ENCODE measurements at regions not wholly inside any gene's neighbourhood (a gene's known extent, or its start where the extent isn't known, plus 50 kb on each side); places are given as distances from the start of the nearest gene placed in this dataset.

GRCh38 chr6:140388192-140388802 lies 1013.8 kb upstream of the CITED2 start:
- Histone ChIP-seq H3K27me3 (replicated peaks in 1 of 2; ENCODE audit: control insufficient read depth in 2 of 2, extremely low read depth in 1 of 2, insufficient read depth in 2 of 2, low read length in 1 of 2) (no peaks in the 10 kb centered on the region), H3K9me3 (no peaks in the 10 kb centered on the region), H3K36me3 (ENCODE audit: control insufficient read depth in 2 of 2, extremely low read depth in 1 of 2, insufficient read depth in 1 of 2, low read length in 1 of 2) (no peaks in the 10 kb centered on the region), H3K4me1 (ENCODE audit: control insufficient read depth in 1 of 2, extremely low read depth in 1 of 2, insufficient read depth in 2 of 2, low read length in 2 of 2) (no peaks in the 10 kb centered on the region), H3K4me3 (ENCODE audit: control insufficient read depth in 1 of 2, extremely low read depth in 1 of 2, low read length in 1 of 2) (no peak overlapping the region), H3K27ac (ENCODE audit: low read length) (no peak overlapping the region)
- DNase-seq (no peak), ATAC-seq (replicated peaks in 1 of 4) (no peak)
- no peaks in the 10 kb centered on the region for H3K4me1 Mint-ChIP-seq
- no CpG with 5 or more reads among the region's 2 CpGs for WGBS (ENCODE audit: insufficient coverage)
- no peak overlapping the region for H3K27ac Mint-ChIP-seq
- H3K27me3 Mint-ChIP-seq = peaks cover 0 to 14% of the 10 kb centered on the region in 2 donors
- POLR2A ChIA-PET = no interaction called here
- H3K36me3 Mint-ChIP-seq = no peaks in the 10 kb centered on the region
- H3K9me3 Mint-ChIP-seq = peaks cover 0 to 14% (median 10%) of the 10 kb centered on the region in 3 donors
- CTCF ChIA-PET = no interaction called here
- H3K4me3 Mint-ChIP-seq = no peak overlapping the region

GRCh38 chr6:140385679-140386078 lies 1011.2 kb upstream of the CITED2 start:
- ChIA-PET POLR2A (no interaction called here), CTCF (no interaction called here)
- ATAC-seq (replicated peaks in 1 of 4) (no peak), DNase-seq (no peak)
- H3K9me3 Mint-ChIP-seq = peaks cover 0 to 14% (median 10%) of the 10 kb centered on the region in 3 donors
- H3K36me3 Mint-ChIP-seq = no peaks in the 10 kb centered on the region
- no peak overlapping the region for H3K4me3 Mint-ChIP-seq
- no peaks in the 10 kb centered on the region for H3K9me3 ChIP-seq
- H3K4me3 ChIP-seq (ENCODE audit: control insufficient read depth in 1 of 2, extremely low read depth in 1 of 2, low read length in 1 of 2) = no peak overlapping the region
- no peak overlapping the region for H3K27ac ChIP-seq (ENCODE audit: low read length)
- H3K4me1 Mint-ChIP-seq = no peaks in the 10 kb centered on the region
- no peaks in the 10 kb centered on the region for H3K27me3 ChIP-seq (replicated peaks in 1 of 2; ENCODE audit: control insufficient read depth in 2 of 2, extremely low read depth in 1 of 2, insufficient read depth in 2 of 2, low read length in 1 of 2)
- no peak overlapping the region for H3K27ac Mint-ChIP-seq
- H3K36me3 ChIP-seq (ENCODE audit: control insufficient read depth in 2 of 2, extremely low read depth in 1 of 2, insufficient read depth in 1 of 2, low read length in 1 of 2) = no peaks in the 10 kb centered on the region
- WGBS (ENCODE audit: insufficient coverage) = 68% methylated on average over 3 of the region's 3 CpGs
- H3K4me1 ChIP-seq (ENCODE audit: control insufficient read depth in 1 of 2, extremely low read depth in 1 of 2, insufficient read depth in 2 of 2, low read length in 2 of 2) = no peaks in the 10 kb centered on the region
- H3K27me3 Mint-ChIP-seq = peaks cover 0 to 11% of the 10 kb centered on the region in 2 donors

- ATAC-seq (replicated peaks in 1 of 4) = no peak
- no peak overlapping the region for H3K4me3 Mint-ChIP-seq
- ChIA-PET POLR2A (no interaction called here), CTCF (no interaction called here)
- Histone ChIP-seq H3K4me1 (ENCODE audit: control insufficient read depth in 1 of 2, extremely low read depth in 1 of 2, insufficient read depth in 2 of 2, low read length in 2 of 2) (no peaks in the 10 kb centered on the region), H3K36me3 (ENCODE audit: control insufficient read depth in 2 of 2, extremely low read depth in 1 of 2, insufficient read depth in 1 of 2, low read length in 1 of 2) (no peaks in the 10 kb centered on the region), H3K9me3 (no peaks in the 10 kb centered on the region), H3K27me3 (replicated peaks in 1 of 2; ENCODE audit: control insufficient read depth in 2 of 2, extremely low read depth in 1 of 2, insufficient read depth in 2 of 2, low read length in 1 of 2) (no peaks in the 10 kb centered on the region), H3K4me3 (ENCODE audit: control insufficient read depth in 1 of 2, extremely low read depth in 1 of 2, low read length in 1 of 2) (no peak overlapping the region), H3K27ac (ENCODE audit: low read length) (no peak overlapping the region)
- H3K9me3 Mint-ChIP-seq = peaks cover 0 to 14% (median 10%) of the 10 kb centered on the region in 3 donors
- no peaks in the 10 kb centered on the region for H3K36me3 Mint-ChIP-seq
- no peak overlapping the region for H3K27ac Mint-ChIP-seq
- peaks cover 0 to 8% of the 10 kb centered on the region in 2 donors for H3K27me3 Mint-ChIP-seq
- DNase-seq = no peak
- H3K4me1 Mint-ChIP-seq = no peaks in the 10 kb centered on the region
- WGBS (ENCODE audit: insufficient coverage) = 43% methylated on average over 1 of the region's 2 CpGs
These were observed 1007.9 kb upstream of the CITED2 start for GRCh38 chr6:140382355-140382754.

- no peak overlapping the region for H3K27ac Mint-ChIP-seq
- no peaks in the 10 kb centered on the region for H3K36me3 ChIP-seq (ENCODE audit: control insufficient read depth in 2 of 2, extremely low read depth in 1 of 2, insufficient read depth in 1 of 2, low read length in 1 of 2)
- no peaks in the 10 kb centered on the region for H3K4me1 Mint-ChIP-seq
- H3K9me3 Mint-ChIP-seq = peaks cover 0 to 8% (median 4%) of the 10 kb centered on the region in 3 donors
- H3K9me3 ChIP-seq = no peaks in the 10 kb centered on the region
- H3K36me3 Mint-ChIP-seq = no peaks in the 10 kb centered on the region
- no peak overlapping the region for H3K27ac ChIP-seq (ENCODE audit: low read length)
- peaks cover 0 to 5% of the 10 kb centered on the region in 2 donors for H3K27me3 Mint-ChIP-seq
- ChIA-PET CTCF (no interaction called here), POLR2A (no interaction called here)
- H3K4me1 ChIP-seq (ENCODE audit: control insufficient read depth in 1 of 2, extremely low read depth in 1 of 2, insufficient read depth in 2 of 2, low read length in 2 of 2) = no peaks in the 10 kb centered on the region
- H3K4me3 ChIP-seq (ENCODE audit: control insufficient read depth in 1 of 2, extremely low read depth in 1 of 2, low read length in 1 of 2) = no peak overlapping the region
- no peak overlapping the region for H3K4me3 Mint-ChIP-seq
- no peaks in the 10 kb centered on the region for H3K27me3 ChIP-seq (replicated peaks in 1 of 2; ENCODE audit: control insufficient read depth in 2 of 2, extremely low read depth in 1 of 2, insufficient read depth in 2 of 2, low read length in 1 of 2)
- ATAC-seq (replicated peaks in 1 of 4) (no peak), DNase-seq (no peak)
- 86% methylated on average over 2 of the region's 3 CpGs for WGBS (ENCODE audit: insufficient coverage)
These were observed 1006.2 kb upstream of the CITED2 start for GRCh38 chr6:140380427-140381218.

- Histone ChIP-seq H3K27me3 (replicated peaks in 1 of 2; ENCODE audit: control insufficient read depth in 2 of 2, extremely low read depth in 1 of 2, insufficient read depth in 2 of 2, low read length in 1 of 2) (no peaks in the 10 kb centered on the region), H3K4me1 (ENCODE audit: control insufficient read depth in 1 of 2, extremely low read depth in 1 of 2, insufficient read depth in 2 of 2, low read length in 2 of 2) (no peaks in the 10 kb centered on the region), H3K27ac (ENCODE audit: low read length) (no peak overlapping the region), H3K9me3 (no peaks in the 10 kb centered on the region), H3K36me3 (ENCODE audit: control insufficient read depth in 2 of 2, extremely low read depth in 1 of 2, insufficient read depth in 1 of 2, low read length in 1 of 2) (no peaks in the 10 kb centered on the region), H3K4me3 (ENCODE audit: control insufficient read depth in 1 of 2, extremely low read depth in 1 of 2, low read length in 1 of 2) (no peak overlapping the region)
- Mint-ChIP-seq H3K4me1 (no peaks in the 10 kb centered on the region), H3K36me3 (no peaks in the 10 kb centered on the region), H3K27ac (no peak overlapping the region), H3K9me3 (peaks cover 0 to 6% (median 4%) of the 10 kb centered on the region in 3 donors), H3K4me3 (no peak overlapping the region), H3K27me3 (peaks cover 0 to 5% of the 10 kb centered on the region in 2 donors)
- POLR2A ChIA-PET = no interaction called here
- WGBS (ENCODE audit: insufficient coverage) = 80% methylated on average over 1 of the region's 2 CpGs
- CTCF ChIA-PET = no interaction called here
- no peak for DNase-seq
- no peak for ATAC-seq (replicated peaks in 1 of 4)
These were observed 1005.5 kb upstream of the CITED2 start for GRCh38 chr6:140379919-140380318.

GRCh38 chr6:140376209-140376608 lies 1001.8 kb upstream of the CITED2 start:
- ATAC-seq (replicated peaks in 1 of 4) = no peak
- H3K27ac Mint-ChIP-seq = no peak overlapping the region
- DNase-seq = no peak
- Histone ChIP-seq H3K27me3 (replicated peaks in 1 of 2; ENCODE audit: control insufficient read depth in 2 of 2, extremely low read depth in 1 of 2, insufficient read depth in 2 of 2, low read length in 1 of 2) (no peaks in the 10 kb centered on the region), H3K9me3 (no peaks in the 10 kb centered on the region), H3K27ac (ENCODE audit: low read length) (no peak overlapping the region), H3K4me1 (ENCODE audit: control insufficient read depth in 1 of 2, extremely low read depth in 1 of 2, insufficient read depth in 2 of 2, low read length in 2 of 2) (no peaks in the 10 kb centered on the region), H3K4me3 (ENCODE audit: control insufficient read depth in 1 of 2, extremely low read depth in 1 of 2, low read length in 1 of 2) (no peak overlapping the region), H3K36me3 (ENCODE audit: control insufficient read depth in 2 of 2, extremely low read depth in 1 of 2, insufficient read depth in 1 of 2, low read length in 1 of 2) (no peaks in the 10 kb centered on the region)
- no peak overlapping the region for H3K4me3 Mint-ChIP-seq
- no peaks in the 10 kb centered on the region for H3K9me3 Mint-ChIP-seq
- ChIA-PET POLR2A (no interaction called here), CTCF (no interaction called here)
- no peaks in the 10 kb centered on the region for H3K4me1 Mint-ChIP-seq
- no peaks in the 10 kb centered on the region for H3K36me3 Mint-ChIP-seq
- H3K27me3 Mint-ChIP-seq = no peaks in the 10 kb centered on the region

All from T-cell (primary cell).